GM18867 (cell line): ENCODE measurements at regions not wholly inside any gene's neighbourhood (a gene's known extent, or its start where the extent isn't known, plus 50 kb on each side); places are given as distances from the start of the nearest gene placed in this dataset.
A peak's percentile ranks its signal among the peaks of the same experiment; 100 is the strongest.

ENCODE experiments used
- ATAC-seq: cut with Tn5 transposase; IDR thresholded peaks from one replicate; pipeline ENCODE4 v1.9.1; 2021; ENCODE audit warnings: mild to moderate bottlenecking, moderate library complexity; ENCODE audit not compliant: unreplicated experiment

DNA sequence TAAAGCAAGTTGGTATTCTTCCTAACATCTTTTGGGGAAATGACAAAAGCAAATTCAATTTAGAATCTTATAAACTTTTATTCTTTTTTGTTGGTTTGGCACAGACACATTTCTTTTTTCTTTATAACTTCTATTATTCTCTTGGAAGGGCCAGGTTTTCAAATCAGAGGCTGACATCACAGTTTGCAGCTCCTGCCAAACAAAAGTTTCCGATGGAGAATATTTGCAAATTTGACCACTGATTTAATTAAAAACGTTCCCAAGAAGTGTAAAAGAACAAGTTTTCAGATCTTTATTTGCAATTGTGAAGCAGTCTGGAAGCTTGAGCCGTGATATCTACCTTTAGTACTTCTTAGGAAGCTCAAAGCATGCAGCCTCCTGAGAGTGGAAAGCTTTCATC, 53.8 kb upstream of the CD83 start:
- ATAC-seq = no peak

DNA sequence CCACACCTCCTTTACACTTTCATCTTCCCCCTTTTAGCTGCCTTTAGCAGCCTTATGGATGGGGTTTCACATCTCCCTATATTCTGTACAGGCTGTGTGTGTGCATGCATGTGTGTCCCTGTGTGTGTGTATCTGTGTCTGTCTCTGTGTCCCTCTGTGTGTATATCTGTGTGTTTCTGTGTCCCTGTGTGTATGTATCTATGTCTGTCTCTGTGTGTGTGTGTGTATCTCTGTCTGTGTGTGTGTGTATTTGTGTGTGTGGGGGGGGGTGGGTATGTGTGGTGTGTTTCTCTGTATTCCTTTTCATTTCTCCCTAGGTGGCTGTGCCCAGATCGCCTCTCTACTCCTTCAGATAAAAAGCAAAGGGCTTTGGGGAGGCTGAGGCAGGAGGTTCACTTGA, 52.2 kb upstream of the CD83 start:
- no peak for ATAC-seq

DNA sequence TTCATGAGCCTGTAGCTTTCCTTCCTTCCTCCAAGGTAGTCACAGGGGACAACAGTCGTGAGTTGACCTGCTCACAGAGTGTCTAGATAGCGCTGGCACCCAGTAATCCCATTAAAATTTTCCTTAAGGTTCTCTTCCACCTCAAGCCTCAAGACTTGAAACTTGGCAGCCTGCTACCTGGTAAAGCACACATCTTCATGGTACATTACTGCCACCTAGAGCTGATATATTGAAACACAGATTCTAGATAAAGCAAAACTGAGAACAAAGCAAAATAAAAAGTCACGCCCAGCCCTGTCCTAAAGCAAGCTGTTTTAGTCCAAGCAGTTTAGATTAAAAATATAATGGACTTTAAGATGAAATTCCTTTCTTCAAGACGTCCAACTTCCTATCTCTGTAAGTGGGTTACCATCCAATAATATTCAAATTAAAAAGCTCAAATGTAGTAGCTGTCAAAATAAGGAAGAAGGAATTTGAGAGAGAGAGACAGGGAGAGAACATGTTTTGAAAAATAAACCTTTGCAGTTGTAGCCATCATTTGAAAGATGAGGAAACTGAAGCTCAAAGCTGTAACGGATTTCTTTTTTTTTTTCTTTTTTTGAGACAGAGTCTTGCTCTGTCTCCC, 50.7 kb upstream of the CD83 start:
- peak; percentile 67 for ATAC-seq

DNA sequence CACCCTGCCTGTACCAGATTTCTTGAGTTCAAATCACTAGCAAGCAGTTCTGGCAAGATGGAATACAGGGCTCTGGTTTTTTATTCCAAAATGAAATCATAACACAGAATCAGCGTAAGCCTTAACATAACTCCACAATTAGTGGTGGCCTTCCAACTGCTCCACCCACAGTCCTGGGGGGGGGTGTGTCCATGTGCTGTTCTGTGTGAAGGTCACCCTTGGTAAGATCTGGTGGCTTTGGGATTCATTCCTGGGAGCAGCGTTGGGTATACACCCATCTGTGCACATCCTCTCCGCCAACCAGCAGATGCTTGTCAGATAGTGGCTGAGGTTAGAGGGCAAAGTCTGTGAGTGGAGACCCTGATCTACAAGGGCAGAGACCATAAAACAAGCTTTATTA, 49.9 kb upstream of the CD83 start:
- no peak for ATAC-seq
